ENCODE measurements at regions not wholly inside any gene's neighbourhood (a gene's known extent, or its start where the extent isn't known, plus 50 kb on each side); places are given as distances from the start of the nearest gene placed in this dataset.

DNA sequence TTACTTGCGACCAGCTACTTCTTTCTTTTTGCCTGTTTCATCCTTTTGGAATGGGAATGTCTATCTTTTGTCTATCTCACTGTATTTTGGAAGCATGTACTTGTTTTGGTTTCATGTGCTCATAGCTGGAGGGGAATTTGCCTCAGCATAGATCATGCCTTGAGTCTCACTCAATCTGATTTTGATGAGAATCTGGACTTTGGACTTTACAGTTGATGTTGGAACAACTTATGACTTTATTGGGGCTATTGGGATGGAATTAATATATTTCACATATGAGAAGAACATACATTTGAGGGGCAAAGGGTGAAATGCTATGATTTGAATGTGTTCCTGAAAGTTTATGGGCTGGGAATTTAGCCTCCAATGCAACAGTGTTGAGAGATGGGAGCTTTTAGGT lies 206.2 kb upstream of the DDI1 start:
- no peaks in the 10 kb centered on the region for H3K79me2 ChIP-seq (ENCODE audit: insufficient read depth, low read length)
- peaks cover 2% of the 10 kb centered on the region for H3K9me3 ChIP-seq (ENCODE audit: low read depth, low read length)
- H4K20me1 ChIP-seq (ENCODE audit: insufficient read depth, low read length) = no peaks in the 10 kb centered on the region
- H3K4me2 ChIP-seq (ENCODE audit: insufficient read depth, low read length) = no peak overlapping the region
- no peak overlapping the region for H3K4me3 ChIP-seq (ENCODE audit: insufficient read depth, low read length)
- H2AFZ ChIP-seq (ENCODE audit: low read length) = no peak overlapping the region
- no peak for DNase-seq (ENCODE audit: insufficient read length, low spot score, missing footprints)
- H3K27ac ChIP-seq (ENCODE audit: low read depth, low read length) = no peak overlapping the region
- H3K4me1 ChIP-seq (ENCODE audit: insufficient read depth, low read length) = no peaks in the 10 kb centered on the region
- no peak for TF ChIP-seq CTCF (IDR thresholded peaks at IDR 0.05; ENCODE audit: extremely low read depth, low read depth, low read length)
- no peaks in the 10 kb centered on the region for H3K27me3 ChIP-seq (ENCODE audit: insufficient read depth, low read length)
- H3K36me3 ChIP-seq (ENCODE audit: insufficient read depth, low read length) = no peaks in the 10 kb centered on the region

DNA sequence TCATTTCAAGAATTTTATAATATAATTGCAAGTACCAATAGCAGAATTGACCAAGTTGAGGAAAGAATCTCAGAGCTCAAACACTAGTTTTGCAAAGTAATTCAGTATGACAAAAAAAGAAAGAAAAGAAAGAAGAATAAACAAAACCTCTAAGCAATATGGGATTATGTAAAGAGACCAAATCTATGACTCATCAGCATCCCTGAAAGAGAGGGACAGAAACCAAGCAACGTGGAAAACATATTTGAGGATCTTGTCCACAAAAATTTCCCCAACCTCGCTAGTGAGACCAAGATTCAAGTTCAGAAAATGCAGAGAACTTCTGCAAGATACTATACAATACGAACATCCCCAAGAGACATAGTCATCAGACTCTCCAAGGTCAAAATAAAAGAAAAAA lies 203.7 kb upstream of the DDI1 start:
- H3K79me2 ChIP-seq (ENCODE audit: insufficient read depth, low read length) = no peaks in the 10 kb centered on the region
- no peak overlapping the region for H3K4me3 ChIP-seq (ENCODE audit: insufficient read depth, low read length)
- no peak for TF ChIP-seq CTCF (IDR thresholded peaks at IDR 0.05; ENCODE audit: extremely low read depth, low read depth, low read length)
- no peak overlapping the region for H3K4me2 ChIP-seq (ENCODE audit: insufficient read depth, low read length)
- H3K27ac ChIP-seq (ENCODE audit: low read depth, low read length) = no peak overlapping the region
- H3K36me3 ChIP-seq (ENCODE audit: insufficient read depth, low read length) = no peaks in the 10 kb centered on the region
- no peaks in the 10 kb centered on the region for H3K27me3 ChIP-seq (ENCODE audit: insufficient read depth, low read length)
- no peaks in the 10 kb centered on the region for H3K4me1 ChIP-seq (ENCODE audit: insufficient read depth, low read length)
- H3K9me3 ChIP-seq (ENCODE audit: low read depth, low read length) = peaks cover 2% of the 10 kb centered on the region
- H2AFZ ChIP-seq (ENCODE audit: low read length) = no peak overlapping the region
- no peak for DNase-seq (ENCODE audit: insufficient read length, low spot score, missing footprints)
- no peaks in the 10 kb centered on the region for H4K20me1 ChIP-seq (ENCODE audit: insufficient read depth, low read length)

DNA sequence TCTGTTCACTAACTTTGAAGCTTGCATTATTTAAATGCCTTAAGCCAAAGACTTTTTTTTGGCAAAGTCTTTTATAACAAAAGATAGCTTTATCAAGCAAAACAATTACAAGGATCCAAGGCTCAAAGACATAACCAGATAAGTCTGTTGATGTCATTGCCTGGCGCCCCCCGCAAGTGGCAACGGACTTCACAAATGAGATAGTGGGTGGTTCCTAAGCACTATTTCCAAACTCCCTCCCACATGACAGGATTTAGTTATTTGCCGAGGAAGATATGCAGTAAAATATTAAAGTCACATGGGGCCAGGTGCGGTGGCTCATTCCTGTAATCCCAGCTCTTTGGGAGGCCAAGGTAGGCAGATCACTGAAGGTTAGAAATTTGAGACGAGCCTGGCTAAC lies 194.2 kb upstream of the DDI1 start:
- Histone ChIP-seq H3K4me1 (ENCODE audit: insufficient read depth, low read length) (no peaks in the 10 kb centered on the region), H3K4me3 (ENCODE audit: insufficient read depth, low read length) (no peak overlapping the region), H3K36me3 (ENCODE audit: insufficient read depth, low read length) (no peaks in the 10 kb centered on the region), H3K4me2 (ENCODE audit: insufficient read depth, low read length) (no peak overlapping the region), H4K20me1 (ENCODE audit: insufficient read depth, low read length) (no peaks in the 10 kb centered on the region), H3K9me3 (ENCODE audit: low read depth, low read length) (no peaks in the 10 kb centered on the region), H3K27ac (ENCODE audit: low read depth, low read length) (no peak overlapping the region), H3K27me3 (ENCODE audit: insufficient read depth, low read length) (no peaks in the 10 kb centered on the region), H2AFZ (ENCODE audit: low read length) (no peak overlapping the region), H3K79me2 (ENCODE audit: insufficient read depth, low read length) (no peaks in the 10 kb centered on the region)
- no peak for TF ChIP-seq CTCF (IDR thresholded peaks at IDR 0.05; ENCODE audit: extremely low read depth, low read depth, low read length)
- DNase-seq (ENCODE audit: insufficient read length, low spot score, missing footprints) = no peak

- DNase-seq (ENCODE audit: insufficient read length, low spot score, missing footprints) = no peak
These were observed 193.6 kb upstream of the DDI1 start for GRCh38 chr11:103842795-103843194.

More at GRCh38 chr11:103842795-103843194, 193.6 kb upstream of the DDI1 start:
- Histone ChIP-seq H3K79me2 (ENCODE audit: insufficient read depth, low read length) (no peaks in the 10 kb centered on the region), H3K4me2 (ENCODE audit: insufficient read depth, low read length) (no peak overlapping the region), H3K9me3 (ENCODE audit: low read depth, low read length) (no peaks in the 10 kb centered on the region), H3K27ac (ENCODE audit: low read depth, low read length) (no peak overlapping the region), H3K27me3 (ENCODE audit: insufficient read depth, low read length) (no peaks in the 10 kb centered on the region), H3K36me3 (ENCODE audit: insufficient read depth, low read length) (no peaks in the 10 kb centered on the region), H3K4me3 (ENCODE audit: insufficient read depth, low read length) (no peak overlapping the region), H4K20me1 (ENCODE audit: insufficient read depth, low read length) (no peaks in the 10 kb centered on the region), H2AFZ (ENCODE audit: low read length) (no peak overlapping the region), H3K4me1 (ENCODE audit: insufficient read depth, low read length) (no peaks in the 10 kb centered on the region)
- no peak for TF ChIP-seq CTCF (IDR thresholded peaks at IDR 0.05; ENCODE audit: extremely low read depth, low read depth, low read length)
